ENCODE measurements at regions not wholly inside any gene's neighbourhood (a gene's known extent, or its start where the extent isn't known, plus 50 kb on each side); places are given as distances from the start of the nearest gene placed in this dataset.

DNA sequence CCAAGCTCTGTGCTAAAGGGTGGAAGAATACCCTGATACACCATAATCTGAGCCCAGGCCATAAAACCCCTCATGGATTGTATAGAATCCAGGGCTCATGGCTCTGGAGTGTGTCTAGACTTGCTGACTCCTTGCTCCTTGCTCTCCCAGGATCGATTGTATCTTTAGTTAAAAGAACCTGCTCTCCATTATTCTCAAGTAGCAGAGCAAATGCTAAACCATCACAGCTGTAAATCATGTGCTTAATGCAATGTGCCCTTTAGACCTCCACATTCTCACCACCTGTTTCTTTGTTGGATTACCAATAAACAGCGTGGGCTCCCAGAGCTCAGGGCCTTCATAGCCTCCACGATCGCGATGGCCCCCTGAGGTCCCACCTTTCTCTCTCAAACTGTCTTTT is 411.6 kb upstream of the FBXO33 start:
- DNase-seq: no peak

DNA sequence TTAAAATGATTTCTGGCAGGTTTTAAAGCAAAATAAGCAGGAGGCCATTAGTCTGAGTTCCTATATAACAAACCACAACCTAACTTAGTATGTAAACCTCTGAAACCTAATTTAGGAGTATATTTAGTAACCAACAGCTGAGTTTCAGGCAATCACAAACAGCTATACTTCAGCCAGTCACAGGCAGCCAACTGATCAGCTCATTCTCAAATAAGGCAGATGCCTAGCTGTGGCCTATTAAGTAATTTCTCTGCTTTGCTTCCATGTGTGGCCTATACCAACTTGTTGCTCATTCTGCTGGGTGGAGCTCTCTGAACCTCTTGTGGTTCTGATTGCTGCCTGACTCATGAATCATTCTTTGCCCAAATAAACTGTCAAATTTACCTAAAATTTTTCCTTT is 408.9 kb upstream of the FBXO33 start:
- no peak for DNase-seq

DNA sequence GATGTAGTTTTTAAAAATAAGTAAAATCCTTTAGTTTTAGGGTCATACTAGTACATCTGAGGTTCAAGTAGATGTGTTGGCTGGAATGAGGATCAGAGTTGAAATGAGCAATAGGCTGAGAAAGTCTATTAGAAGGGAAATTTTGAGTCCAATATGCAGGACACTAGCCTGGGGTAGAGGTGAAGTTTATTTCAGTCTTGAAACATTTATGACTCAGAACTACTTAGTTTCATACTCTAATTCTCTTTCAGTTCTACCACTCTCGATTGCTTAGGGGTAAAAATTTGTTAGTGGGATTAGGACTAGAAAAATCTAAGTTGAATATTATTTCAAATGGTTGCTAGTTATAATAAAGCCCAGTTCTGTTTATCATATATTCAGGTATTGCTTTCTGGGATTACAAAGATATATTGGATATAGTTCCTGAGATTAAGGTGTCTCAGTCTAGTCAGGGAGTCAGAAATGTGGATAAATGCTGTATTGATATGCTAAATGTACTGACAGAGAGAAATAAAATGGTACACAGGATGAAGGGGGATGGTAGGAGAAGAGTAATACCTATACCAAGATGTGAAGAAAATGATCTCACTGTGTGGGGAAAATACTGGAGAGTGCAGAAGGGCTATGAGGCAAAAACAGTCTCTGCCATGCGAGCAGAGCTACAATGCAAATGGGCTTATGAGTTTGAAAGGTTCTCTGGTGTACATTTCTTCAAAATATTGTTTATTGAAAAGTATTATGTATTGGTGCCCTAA is 395.8 kb upstream of the FBXO33 start:
- DNase-seq: no peak

DNA sequence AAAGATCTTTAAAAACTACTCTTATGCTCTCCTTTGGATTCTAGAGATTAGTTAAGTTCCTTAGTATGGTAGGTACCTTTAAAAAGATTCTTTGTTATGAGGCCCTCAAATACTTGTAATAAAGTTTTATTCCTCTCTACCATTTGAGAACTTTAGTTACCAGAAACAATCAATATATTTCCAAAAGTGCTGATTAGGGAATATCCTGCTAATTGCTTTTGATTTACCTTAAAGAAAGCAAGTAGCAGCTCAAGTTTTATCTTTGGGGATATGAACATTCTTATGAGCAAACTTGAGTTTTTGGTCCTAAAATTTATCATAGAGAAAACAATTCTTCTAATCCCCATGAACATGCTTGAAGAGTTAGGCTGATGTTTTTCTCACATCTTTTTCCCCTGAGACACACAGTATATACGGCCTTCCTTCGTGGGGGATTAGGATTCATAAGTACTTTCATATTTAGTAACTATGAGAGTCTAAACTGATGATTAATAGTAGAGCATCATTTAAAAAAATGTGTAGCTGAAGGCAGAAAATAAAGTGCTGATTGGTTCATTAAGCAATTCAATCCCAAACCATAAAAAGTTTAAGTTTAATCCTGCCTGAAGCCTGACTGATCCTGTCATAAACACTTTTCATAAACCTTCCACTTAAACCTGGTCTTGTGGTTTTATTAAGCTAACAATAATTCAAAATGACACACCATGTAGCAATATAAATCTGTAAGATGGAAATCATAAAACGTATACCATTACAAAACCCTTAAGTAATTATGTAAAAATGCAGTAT is 380.5 kb upstream of the FBXO33 start:
- DNase-seq: no peak

DNA sequence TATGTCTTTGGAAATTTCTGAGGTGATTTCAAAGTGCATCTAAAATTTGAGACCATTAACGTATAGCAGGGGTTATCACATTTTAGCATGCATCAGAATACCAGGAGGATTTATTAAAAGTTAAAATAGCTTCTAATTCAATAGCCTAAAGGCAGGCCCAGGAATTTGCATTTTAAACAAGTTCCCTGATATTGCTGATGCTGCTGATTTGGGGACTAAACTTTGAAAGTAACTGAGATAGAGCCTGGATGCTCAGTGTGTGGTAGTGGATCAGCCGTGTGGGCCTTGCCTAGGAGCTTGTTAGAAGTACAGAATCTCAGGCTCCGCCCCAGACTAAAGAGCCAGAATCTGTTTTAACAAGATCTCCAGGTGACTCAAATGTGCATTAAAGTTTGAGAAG is 375.0 kb upstream of the FBXO33 start:
- DNase-seq: no peak

DNA sequence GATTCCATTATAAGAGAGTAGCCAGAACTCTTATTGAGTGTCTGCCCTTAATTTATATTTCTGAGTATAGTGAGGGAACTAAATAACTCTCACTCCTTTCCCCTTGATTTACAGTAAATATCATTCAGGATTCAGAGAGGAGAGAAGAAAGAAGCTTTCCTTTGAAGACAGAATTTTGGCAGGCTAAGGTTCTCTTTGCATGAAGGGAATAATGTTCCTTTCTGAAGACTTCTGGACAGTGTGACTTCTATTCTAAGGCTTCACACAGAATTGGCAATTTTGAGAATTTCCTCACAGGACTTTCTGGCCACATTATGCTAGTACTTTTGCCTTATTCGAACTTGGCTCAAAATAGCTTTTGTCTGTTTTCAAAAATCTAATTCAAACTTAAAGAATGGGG is 352.2 kb upstream of the FBXO33 start:
- DNase-seq: no peak

DNA sequence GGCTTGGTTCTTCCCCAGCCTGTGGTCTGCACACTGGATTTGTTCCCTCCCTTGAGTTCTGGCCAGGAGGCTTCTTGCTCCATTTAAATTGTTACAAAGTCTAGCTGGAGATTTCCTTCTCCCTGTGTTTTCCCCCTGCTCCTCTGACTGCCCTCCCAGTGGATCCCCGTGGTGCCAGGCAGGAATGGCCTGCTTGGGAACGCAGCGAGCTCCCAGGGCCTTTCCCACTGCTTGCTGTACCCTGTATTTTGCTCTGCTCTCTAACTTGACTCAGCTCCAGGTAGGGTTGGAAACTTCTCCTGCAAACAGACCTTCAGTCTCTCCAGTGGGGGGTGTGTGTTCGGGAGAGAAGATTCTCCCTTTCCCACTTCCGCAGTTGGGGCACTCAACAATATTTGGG is 349.2 kb upstream of the FBXO33 start:
- DNase-seq: no peak

DNA sequence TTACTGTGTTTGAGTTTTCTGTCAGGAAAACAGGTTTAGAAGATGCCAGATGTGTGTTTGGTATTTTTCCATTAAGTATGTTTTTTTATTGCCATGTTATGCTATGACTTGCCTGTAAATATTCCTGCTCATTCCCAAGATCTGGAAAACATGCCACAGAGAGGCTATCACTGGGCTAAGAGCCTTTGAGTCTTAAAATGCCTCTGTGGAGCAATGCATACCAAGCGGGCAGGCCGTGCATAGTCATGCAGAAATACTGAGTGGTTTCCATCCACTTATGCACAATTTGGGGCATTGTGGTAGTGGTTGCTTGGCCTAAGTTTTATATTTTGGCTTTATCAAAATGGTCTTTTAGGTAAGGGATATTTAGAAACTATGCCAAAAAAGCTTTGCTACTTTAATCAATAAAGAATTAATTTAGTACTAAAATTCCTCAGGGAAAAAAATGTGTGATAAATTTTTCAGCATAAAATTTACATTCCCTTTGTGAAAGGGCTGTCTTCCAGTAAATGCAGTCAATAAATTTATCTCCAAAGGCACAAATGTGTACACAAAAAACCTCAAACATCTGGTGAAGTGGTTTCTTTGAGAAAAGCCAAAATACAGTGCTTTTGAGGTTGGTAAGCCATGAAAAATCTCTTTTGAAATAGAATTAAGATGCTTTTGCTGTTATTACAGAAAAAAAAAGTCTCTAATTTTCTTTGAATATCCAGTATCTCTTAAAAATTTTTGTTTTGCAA is 341.3 kb upstream of the FBXO33 start:
- DNase-seq: no peak

DNA sequence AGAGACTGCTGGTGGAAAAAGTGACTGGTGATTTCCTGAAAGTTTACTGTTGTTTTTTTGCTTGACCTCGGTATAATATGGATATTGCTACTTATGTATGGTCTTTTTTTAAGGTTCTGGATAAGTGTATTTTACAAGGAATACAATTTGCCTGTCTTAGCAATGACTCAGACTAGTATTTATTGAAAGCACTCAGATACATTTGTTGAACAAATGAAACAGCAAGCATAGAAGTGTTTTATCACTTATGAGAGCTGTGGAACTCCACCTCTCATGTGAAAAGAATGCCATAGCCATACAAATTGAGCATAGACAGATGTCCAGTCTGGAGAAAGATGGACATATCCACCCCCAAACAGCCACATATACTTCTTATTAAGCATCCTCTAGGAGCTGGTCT is 340.4 kb upstream of the FBXO33 start:
- DNase-seq: no peak

DNA sequence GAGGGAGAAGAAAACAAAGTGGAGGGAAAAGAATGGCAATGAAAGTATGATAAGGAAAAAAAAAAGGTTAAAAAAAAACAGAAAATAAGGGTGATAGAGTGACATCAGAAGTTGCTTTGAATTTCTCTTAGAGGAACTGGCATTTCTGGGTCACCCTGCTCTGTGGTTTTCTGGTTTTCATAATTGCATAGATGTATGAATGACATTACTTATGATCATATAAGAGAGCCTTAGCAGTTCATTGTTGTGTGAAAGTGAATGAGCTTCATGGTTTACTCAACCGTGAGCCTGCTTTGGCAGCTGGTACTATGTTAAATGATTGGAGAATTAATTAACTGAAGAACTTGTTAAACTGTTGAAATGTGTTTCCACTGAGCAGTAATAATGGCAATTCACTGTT is 336.4 kb upstream of the FBXO33 start:
- no peak for DNase-seq

DNA sequence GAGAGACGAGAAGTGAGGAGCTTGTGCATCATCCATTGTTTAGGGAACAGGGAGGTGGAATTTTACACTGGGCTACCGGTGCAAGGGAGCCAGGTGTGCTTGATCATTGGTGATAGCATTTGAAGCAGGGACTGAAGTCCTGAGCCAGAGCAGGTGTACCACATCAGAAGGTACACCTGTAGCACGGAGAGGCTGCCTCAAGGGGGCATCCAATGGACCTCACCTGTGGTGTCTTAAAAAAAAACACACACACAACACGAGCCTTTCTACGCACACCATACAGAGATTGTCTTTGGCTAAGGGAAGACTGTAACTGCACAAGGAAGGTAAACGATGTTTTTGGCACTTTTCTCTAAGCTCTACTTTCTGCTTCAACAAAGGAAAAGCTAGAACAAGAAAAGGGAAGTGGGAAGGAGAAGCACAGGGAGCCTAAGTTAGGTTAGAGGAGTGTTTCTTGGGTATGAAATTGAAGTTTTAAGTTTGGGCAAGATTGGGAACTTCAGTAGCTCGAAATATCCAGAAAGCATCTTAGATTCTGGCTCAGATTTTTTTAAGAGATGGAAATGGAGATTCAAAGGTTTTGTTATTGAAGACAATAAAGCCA is 334.3 kb upstream of the FBXO33 start:
- no peak for DNase-seq

DNA sequence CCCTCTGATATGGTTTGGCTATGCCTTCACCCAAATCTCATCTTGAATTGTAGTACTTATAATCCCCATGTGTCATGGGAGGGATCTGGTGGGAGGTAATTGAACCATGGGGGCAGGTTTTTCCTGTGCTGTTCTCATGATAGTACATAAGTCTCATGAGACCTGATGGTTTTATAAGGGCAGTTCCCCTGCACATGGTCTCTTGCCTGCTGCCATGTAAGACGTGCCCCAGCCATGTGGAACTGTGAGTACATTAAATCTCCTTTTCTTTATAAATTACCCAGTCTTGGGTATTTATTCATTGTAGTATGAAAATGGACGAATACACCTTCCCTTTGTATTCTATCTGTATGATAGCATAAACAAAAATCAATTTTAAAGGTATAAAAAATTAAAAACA is 333.4 kb upstream of the FBXO33 start:
- DNase-seq: no peak

DNA sequence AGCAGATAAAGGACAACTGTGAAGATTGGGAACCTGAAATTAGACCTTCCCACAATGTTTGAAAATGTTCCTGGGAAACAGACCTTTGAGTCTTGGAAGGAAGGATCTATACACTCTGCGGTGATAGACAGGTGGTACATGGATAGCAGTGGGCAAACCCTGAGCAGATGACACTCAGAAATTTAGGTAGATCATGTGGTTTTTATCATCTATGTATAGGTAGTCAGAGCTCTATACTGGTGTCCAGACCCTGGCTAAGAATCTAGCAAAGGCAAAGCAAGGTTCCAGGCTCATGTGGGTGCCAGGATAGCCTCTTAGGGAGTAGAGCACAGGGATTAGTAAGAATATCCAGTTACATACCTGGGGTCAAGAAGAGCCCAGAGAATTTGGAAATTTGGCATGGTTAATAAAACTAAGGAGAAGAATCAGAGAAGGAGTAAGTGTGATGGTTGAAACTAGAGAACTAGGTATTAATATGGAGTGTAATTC is 331.2 kb upstream of the FBXO33 start:
- DNase-seq: no peak

DNA sequence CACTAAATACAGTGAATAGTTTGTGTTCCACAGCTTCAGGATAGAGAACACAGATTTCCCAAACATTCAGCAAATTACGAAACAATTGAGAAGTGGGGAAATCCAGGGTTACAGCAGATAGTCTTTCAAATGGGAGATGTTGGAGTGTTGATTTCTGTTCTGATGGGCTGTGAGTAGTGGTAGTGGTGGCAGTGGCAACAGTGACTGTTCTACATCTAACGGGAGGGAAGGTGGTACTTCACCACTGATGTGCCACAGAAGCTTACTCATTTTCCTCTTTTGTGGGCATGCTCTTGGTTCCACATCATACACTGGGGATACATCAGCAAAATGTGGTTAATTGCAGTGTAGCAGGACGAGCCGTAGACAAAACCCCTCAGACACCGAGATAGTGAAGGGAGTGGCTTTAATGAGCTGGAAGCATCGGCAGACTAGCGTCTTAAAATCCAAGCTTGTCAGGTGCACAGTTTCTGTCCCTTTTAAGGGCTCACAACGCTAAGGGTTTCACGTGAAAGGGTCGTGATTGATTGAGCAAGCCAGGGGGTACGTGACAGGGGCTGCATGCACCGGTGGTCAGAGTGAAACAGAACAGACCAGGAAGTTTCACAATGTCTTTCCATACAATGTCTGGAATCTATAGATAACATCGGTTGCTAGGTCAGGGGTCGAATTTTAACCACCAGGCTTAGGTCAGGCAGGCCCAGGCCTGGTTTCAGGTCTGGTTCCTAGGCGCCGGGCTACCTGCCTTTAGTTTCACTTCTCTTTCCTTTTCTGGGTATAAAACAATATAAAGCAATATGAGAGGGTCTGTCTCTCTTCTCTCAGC is 330.6 kb upstream of the FBXO33 start:
- DNase-seq: no peak

DNA sequence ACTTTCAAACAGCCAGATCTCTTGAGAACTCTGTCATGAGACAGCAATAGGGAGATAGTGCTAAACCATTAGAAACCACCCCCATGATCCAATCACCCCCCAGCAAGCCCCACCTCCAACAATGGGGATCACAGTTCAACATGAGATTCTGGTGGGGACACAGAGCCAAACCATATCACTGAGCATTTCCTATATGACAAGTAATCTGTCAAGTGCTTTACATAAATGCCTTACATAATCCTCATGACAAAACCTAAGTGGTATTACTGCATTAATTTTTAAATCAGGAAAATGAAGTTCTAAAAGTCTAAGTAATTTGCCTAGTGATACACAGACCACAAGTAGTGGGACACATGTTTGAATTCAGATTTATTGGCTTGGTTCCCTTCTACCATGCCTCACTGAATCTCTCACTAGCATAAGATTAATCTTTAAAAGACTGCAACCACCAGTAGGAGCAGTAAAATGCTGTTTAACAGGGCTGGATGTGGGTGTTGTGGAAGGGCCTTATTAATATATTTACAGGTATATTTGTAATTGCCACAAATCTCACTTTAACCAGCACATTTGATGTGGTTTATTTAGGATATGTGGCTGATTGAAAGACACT is 323.1 kb upstream of the FBXO33 start:
- no peak for DNase-seq

DNA sequence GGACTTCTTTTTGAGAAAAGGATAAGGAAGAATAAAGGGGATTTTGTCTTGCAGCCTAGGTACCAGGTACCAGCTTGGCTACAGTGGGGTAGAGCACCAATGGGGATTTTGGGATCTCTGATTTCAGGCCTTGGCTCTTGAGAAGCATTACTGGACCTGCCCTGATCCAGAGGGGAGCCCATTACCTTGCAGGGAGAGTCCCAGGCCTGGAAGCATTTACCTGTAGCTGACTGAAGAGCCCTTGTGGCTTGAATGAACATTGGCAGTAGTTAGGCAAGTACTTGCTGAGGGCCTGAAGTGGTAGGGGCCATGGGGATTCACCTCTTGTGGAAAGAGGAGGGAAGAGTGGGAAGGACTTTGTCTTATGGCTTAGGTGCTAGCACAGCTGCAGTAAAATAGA is 308.2 kb upstream of the FBXO33 start:
- DNase-seq: no peak

DNA sequence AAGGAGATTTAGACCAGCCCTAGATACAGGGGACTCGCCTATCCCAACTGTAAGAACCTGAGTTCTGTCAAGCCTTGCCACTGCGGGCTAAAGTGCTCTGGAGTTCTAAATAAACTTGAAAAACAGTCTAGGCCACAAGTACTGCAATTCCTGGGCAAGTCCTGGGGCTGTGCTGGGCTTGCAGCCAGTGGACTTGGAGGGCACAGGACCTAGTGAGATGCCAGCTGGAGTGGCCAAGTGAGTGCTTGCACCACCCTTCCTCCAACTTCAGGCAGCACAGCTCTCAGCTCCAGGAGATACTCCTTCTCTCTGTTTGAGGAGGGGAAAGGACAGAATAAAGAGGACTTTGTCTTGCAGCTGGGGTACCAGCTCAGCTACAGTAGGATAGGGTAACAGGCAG is 307.6 kb upstream of the FBXO33 start:
- DNase-seq: no peak

DNA sequence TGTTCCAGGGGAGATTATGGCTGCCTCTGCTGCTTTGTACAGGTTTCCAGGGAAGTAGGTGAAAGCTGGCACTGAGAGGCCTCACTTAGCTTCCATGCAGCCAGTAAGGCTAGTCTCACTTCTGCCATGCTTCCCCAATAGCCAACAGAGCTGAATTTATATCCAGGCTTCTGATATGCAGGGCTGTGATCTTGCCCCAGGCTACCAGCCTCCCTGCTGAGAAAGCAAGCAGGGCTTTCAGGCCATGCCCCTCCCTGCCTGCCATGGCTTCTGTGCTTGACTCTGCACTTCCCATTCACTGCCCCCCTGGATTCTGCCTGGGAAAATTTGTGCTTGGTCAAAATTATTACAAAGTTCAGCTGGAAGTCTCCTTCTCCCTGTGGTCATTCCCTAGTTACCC is 302.1 kb upstream of the FBXO33 start:
- no peak for DNase-seq

DNA sequence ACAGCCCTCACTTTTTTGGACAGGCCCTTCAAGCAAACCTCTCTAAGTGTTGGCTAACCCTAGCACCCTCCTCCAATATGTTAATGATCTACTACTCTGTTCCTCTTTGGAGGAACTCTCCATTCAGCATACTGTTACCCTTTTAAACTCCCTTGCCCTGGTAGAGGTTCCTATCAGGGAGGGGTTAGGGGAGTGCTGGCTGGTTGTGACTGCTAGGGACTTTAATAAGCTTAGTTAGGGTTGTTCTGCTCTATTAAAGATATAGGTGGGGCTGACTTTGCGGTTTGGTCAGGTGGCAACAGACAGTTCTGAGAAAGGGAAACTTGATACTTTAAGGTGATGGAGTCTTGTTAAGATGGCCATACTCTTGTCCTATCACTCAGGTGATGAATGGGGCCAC is 301.5 kb upstream of the FBXO33 start:
- DNase-seq: no peak

DNA sequence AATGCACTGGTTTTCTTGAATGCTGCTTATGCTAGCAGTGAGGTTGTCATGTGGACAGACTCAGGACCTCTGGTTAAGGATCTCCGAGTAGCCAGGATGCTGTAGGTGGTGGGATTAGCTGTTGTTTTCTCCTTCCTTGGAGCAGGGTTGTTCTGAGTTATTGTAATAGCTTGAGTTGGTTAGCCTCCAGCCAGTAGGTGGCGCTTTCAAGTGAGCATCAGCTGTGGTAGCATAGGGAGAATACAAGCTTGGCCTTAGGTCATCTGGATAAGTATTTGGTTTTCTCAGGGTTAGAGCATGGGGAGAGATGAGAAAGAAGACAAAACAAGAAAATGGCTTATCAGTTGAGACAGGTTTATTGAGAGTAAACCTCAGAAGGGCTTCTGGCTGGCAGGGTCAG is 299.7 kb upstream of the FBXO33 start:
- DNase-seq: no peak

DNA sequence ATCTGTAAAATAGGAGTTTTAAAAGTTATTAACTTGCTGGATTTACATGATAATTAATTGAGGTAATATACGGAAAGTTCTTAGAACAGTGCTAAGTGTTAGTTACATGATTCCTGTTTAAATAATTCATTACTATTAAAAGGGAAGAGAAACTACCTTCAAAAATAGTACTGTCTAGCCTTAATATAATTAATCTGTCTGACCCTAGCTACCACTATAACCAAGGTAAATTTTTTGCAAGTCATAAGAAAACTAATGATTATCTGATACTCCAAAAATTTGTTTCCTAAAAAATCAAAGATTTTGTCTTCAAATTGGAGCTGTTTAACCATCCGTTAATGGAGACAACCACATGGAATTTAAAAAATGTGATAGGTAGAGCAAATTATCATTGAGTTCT is 294.3 kb upstream of the FBXO33 start:
- DNase-seq: no peak

Data from SHP77 treated with DMSO at 0.1 percent for 48 hours (cell line).